Heart left ventricle (tissue), 16 donors: ENCODE measurements at regions not wholly inside any gene's neighbourhood (a gene's known extent, or its start where the extent isn't known, plus 50 kb on each side); places are given as distances from the start of the nearest gene placed in this dataset.

Experiments
- ATAC-seq, 4 donors: fragments of 200-7000 bp; cut with Tn5 transposase; one replicate each; pipeline ENCODE4 v1.9.1; 2020 to 2022; ENCODE audit warnings: moderate library complexity in 4 of 4, mild to moderate bottlenecking in 3 of 4, moderate number of reproducible peaks in 1 of 4
- DNase-seq, 5 donors: peaks; one replicate each; pipeline ENCODE4 v3.0.0-alpha.2; 2020
- H3K27ac ChIP-seq, 12 donors: fragments of 200-600 bp; sonication (generic) in 4 of 12; one replicate each; pipeline versions ENCODE4 v1.5.0 to v1.8.0; 2016 to 2022; ENCODE audit warnings: mild to moderate bottlenecking in 2 of 12
- H3K27me3 ChIP-seq, 9 donors: fragments of 200-600 bp; sonication (generic) in 2 of 9; one replicate each; pipeline versions ENCODE4 v1.5.1 to v1.8.0; 2016 to 2022; ENCODE audit warnings: mild to moderate bottlenecking in 3 of 9
- H3K36me3 ChIP-seq, 9 donors: fragments of 200-600 bp; sonication (generic) in 2 of 9; one replicate each; pipeline versions ENCODE4 v1.5.0 to v1.8.0; 2018 to 2022; ENCODE audit warnings: mild to moderate bottlenecking in 2 of 9
- H3K4me1 ChIP-seq, 12 donors: fragments of 200-600 bp; sonication (generic) in 4 of 12; one replicate each; pipeline versions ENCODE4 v1.5.0 to v1.8.0; 2016 to 2022; ENCODE audit warnings: mild to moderate bottlenecking in 3 of 12
- H3K4me3 ChIP-seq, 12 donors: fragments of 200-600 bp; sonication (generic) in 4 of 12; one replicate each; pipeline versions ENCODE4 v1.5.0 to v1.8.0; 2017 to 2022; ENCODE audit warnings: mild to moderate bottlenecking in 9 of 12, moderate library complexity in 4 of 12
- H3K9me3 ChIP-seq, 12 donors: fragments of 200-600 bp; sonication (generic) in 4 of 12; one replicate each; pipeline versions ENCODE4 v1.5.0 to v1.8.0; 2016 to 2022; ENCODE audit warnings: mild to moderate bottlenecking in 1 of 12
- CTCF ChIP-seq, 12 donors: fragments of 200-600 bp; sonication (generic) in 4 of 12; IDR thresholded peaks; one replicate each; pipeline versions ENCODE4 v1.5.0 to v1.8.0; 2018 to 2022; ENCODE audit warnings: antibody characterized with exemption in 12 of 12, mild to moderate bottlenecking in 5 of 12
- POLR2A ChIP-seq, 2 donors: fragments of 450-650 bp; IDR thresholded peaks; one replicate each; pipeline ENCODE4 v1.6.1; 2017; ENCODE audit warnings: antibody characterized with exemption in 2 of 2, mild to moderate bottlenecking in 2 of 2, moderate library complexity in 2 of 2
- WGBS, 4 donors: extraction: QIAGEN DNeasy Blood & Tissue Kit in 2 of 4; methylation state at CpG; one replicate each; pipeline versions ENCODE4 v1.1.5 to v1.1.7; 2013 to 2018; 5-methylcytosine and 5-hydroxymethylcytosine counted together
- intact Hi-C, 10 donors: fragments of 100-400 bp; cut with DNase I; formaldehyde crosslinking; loops; one replicate each; pipeline versions ENCODE4 v1.11.1 to v1.14.2; 2022
- donor health status: ischemic (EF 13 %, LVEDD 7.1; RV severe dilation, severe dysfunction).
- donor health status: healthy with polysubstance abuse.
- donor health status: DM: no; HTN: yes; CAD: no.
- donor health status: DM: no; HTN: no; CAD: no.
- donor health status: ischemic (EF 25% LVEDD 6.9; RV normal size, moderate dysfunction).
- donor health status: ischemic (EF 25% LVEDD 5.7; RV mildly dilated, moderate dysfunction).
- donor health status: healthy.
- donor health status: DM: yes; HTN: yes; CAD: no.
- donor health status: ischemic (EF 35%, LVEDD 5.7; RV mildly dilated, moderate dysfunction).
- donor health status: nonischemic (EF 11% LVEDD 7.7; RV severe dilation, severe dysfunction).
- donor health status: DM: yes; HTN: yes; CAD: no.
- donor health status: PGD.
- donor health status: ischemic (EF 29% LVEDD 5.4; RV normal size, mild dysfunction).
- donor health status: nonischemic (EF 23%, LVEDD 6.1; RV moderate dilation, normal function).

DNA sequence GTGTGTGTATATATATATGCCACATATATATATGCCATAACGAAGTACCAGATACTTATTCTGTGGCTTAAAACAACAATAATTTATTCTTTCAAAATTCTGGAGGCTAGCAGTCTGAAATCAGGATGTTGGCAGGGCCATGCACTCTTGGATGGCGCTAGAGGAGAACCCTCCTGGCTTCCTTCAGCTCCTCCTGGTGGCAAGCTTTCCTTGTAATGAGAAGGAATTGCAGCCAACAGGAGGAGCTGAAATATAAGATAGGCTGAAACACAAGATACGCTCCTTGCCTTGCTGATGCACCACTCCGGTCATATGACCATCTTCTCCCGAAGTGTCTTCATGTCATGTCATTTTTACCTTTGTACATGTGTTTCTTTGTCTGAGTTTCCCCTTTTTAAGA lies 368.1 kb upstream of the CTNND2 start:
- TF ChIP-seq CTCF (IDR thresholded peaks at IDR 0.05) = no peak
- no peak for TF ChIP-seq POLR2A (IDR thresholded peaks at IDR 0.05)
- 57 to 74% (median 59%) methylated on average over 5 of the region's 5 CpGs for WGBS, 4 donors
- Histone ChIP-seq H3K4me1 (no peaks in the 10 kb centered on the region), H3K27ac (no peak overlapping the region), H3K4me3 (no peak overlapping the region), H3K9me3 (no peaks in the 10 kb centered on the region), H3K27me3 (no peaks in the 10 kb centered on the region), H3K36me3 (no peaks in the 10 kb centered on the region)
- ATAC-seq = no peak
- intact Hi-C loops = no loop called here
- no peak for DNase-seq

- WGBS, 4 donors = 51 to 78% (median 64%) methylated on average over 1 of the region's 1 CpG
- Histone ChIP-seq H3K36me3 (no peaks in the 10 kb centered on the region), H3K4me1 (no peaks in the 10 kb centered on the region), H3K4me3 (no peak overlapping the region), H3K27me3 (no peaks in the 10 kb centered on the region), H3K27ac (no peak overlapping the region), H3K9me3 (no peaks in the 10 kb centered on the region)
- ATAC-seq (no peak), DNase-seq (no peak)
- no peak for TF ChIP-seq POLR2A (IDR thresholded peaks at IDR 0.05)
- no peak for TF ChIP-seq CTCF (IDR thresholded peaks at IDR 0.05)
- intact Hi-C loops = no loop called here
Measured at GRCh38 chr5:12270914-12271313, 366.7 kb upstream of the CTNND2 start.

- Histone ChIP-seq H3K36me3 (no peaks in the 10 kb centered on the region), H3K4me3 (no peak overlapping the region), H3K4me1 (no peaks in the 10 kb centered on the region), H3K9me3 (no peaks in the 10 kb centered on the region), H3K27me3 (no peaks in the 10 kb centered on the region), H3K27ac (no peak overlapping the region)
- ATAC-seq (no peak), DNase-seq (no peak)
- no peak for TF ChIP-seq POLR2A (IDR thresholded peaks at IDR 0.05)
- no peak for TF ChIP-seq CTCF (IDR thresholded peaks at IDR 0.05)
- WGBS, 4 donors = 74 to 78% (median 77%) methylated on average over 3 of the region's 3 CpGs
- intact Hi-C loops = no loop called here
Measured at GRCh38 chr5:12269164-12269563, 364.9 kb upstream of the CTNND2 start.

GRCh38 chr5:12258549-12258948 lies 354.3 kb upstream of the CTNND2 start:
- H3K9me3 ChIP-seq = peaks cover 0 to 12% (median 0%) of the 10 kb centered on the region in 12 donors
- H3K4me3 ChIP-seq = no peak overlapping the region
- DNase-seq (no peak), ATAC-seq (no peak)
- H3K4me1 ChIP-seq = no peaks in the 10 kb centered on the region
- H3K27ac ChIP-seq = no peak overlapping the region
- H3K27me3 ChIP-seq = no peaks in the 10 kb centered on the region
- 73 to 77% (median 75%) methylated on average over 2 of the region's 2 CpGs for WGBS, 4 donors
- TF ChIP-seq CTCF (IDR thresholded peaks at IDR 0.05) = no peak
- no peak for TF ChIP-seq POLR2A (IDR thresholded peaks at IDR 0.05)
- intact Hi-C loops = no loop called here
- H3K36me3 ChIP-seq = no peaks in the 10 kb centered on the region
